Small intestine (tissue), 7 donors: ENCODE measurements at regions not wholly inside any gene's neighbourhood (a gene's known extent, or its start where the extent isn't known, plus 50 kb on each side); places are given as distances from the start of the nearest gene placed in this dataset.

ENCODE experiments used
- DNase-seq, 2 donors: peaks; one replicate each; pipeline versions ENCODE4 v3.0.0 to v3.0.0-alpha.2; 2013
- FAIRE-seq: peaks from 2 replicates; lab custom pipeline; 2012; peaks lifted over from hg19 to GRCh38; lab: Jason Lieb, UNC
- H3K27ac ChIP-seq, 3 donors: one replicate each; pipeline ENCODE4 v1.5.1; 2013; ENCODE audit warnings: low read length in 2 of 3, mild to moderate bottlenecking in 2 of 3, control low read depth in 1 of 3, inconsistent platforms in 1 of 3, low read depth in 1 of 3, moderate library complexity in 1 of 3
- H3K27me3 ChIP-seq, 3 donors: one replicate each; pipeline ENCODE4 v1.6.1; 2013; ENCODE audit warnings: low read length in 3 of 3, inconsistent platforms in 1 of 3; ENCODE audit not compliant: control insufficient read depth in 3 of 3, insufficient read depth in 3 of 3
- H3K36me3 ChIP-seq, 3 donors: one replicate each; pipeline ENCODE4 v1.6.1; 2013; ENCODE audit warnings: low read length in 3 of 3, inconsistent platforms in 1 of 3, low read depth in 1 of 3, mild to moderate bottlenecking in 1 of 3, moderate library complexity in 1 of 3; ENCODE audit not compliant: control insufficient read depth in 3 of 3, insufficient read depth in 2 of 3
- H3K4me1 ChIP-seq, 3 donors: one replicate each; pipeline ENCODE4 v1.6.1; 2013; ENCODE audit warnings: low read length in 2 of 3, inconsistent platforms in 1 of 3, low read depth in 1 of 3, mild to moderate bottlenecking in 1 of 3, moderate library complexity in 1 of 3; ENCODE audit not compliant: control insufficient read depth in 3 of 3, insufficient read depth in 2 of 3
- H3K4me3 ChIP-seq, 3 donors: one replicate each; pipeline ENCODE4 v1.5.1; 2013; ENCODE audit warnings: low read length in 3 of 3, control low read depth in 1 of 3, inconsistent platforms in 1 of 3, low read depth in 1 of 3, mild to moderate bottlenecking in 1 of 3, moderate library complexity in 1 of 3
- H3K9me3 ChIP-seq, 2 donors: one replicate each; pipeline ENCODE4 v1.6.1; 2013; ENCODE audit warnings: low read depth in 1 of 2, low read length in 1 of 2; ENCODE audit not compliant: control insufficient read depth in 2 of 2, insufficient read depth in 1 of 2
- WGBS, 3 donors: extraction: QIAGEN DNeasy Blood & Tissue Kit; methylation state at CpG; one replicate each; pipeline ENCODE4 v1.1.7; 2013; 5-methylcytosine and 5-hydroxymethylcytosine counted together
- donor health status: healthy with polysubstance abuse.
- donor health status: control.
- donor health status: control.
- donor health status: Bipolar disorder and iron deficiency.
- donor health status: healthy.

DNA sequence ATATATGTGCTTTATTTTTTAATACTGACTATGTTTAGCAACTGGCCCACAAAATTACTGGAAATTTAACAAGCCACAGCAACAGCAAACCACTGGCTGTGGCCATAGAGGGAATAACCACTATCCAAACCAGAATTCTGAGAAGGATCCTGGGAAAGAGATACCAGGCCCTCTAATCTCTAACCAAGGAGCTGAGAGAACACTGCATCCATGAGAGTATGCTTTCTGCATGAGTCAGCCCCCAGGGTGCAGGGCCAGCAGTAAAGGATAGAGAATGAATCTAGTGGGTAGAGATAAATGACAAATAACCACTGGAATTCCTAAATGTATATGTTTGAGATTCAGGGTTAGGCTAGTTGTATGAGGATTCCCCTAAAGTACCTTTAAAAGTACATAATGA lies 221.8 kb downstream of the KIT start:
- H3K27me3 ChIP-seq, result no peaks in the 10 kb centered on the region
- no peaks in the 10 kb centered on the region for H3K9me3 ChIP-seq
- no peak overlapping the region for H3K4me3 ChIP-seq
- H3K36me3 ChIP-seq, result no peaks in the 10 kb centered on the region
- H3K4me1 ChIP-seq, result no peaks in the 10 kb centered on the region
- FAIRE-seq (no peak), DNase-seq (no peak)
- no peak overlapping the region for H3K27ac ChIP-seq

DNA sequence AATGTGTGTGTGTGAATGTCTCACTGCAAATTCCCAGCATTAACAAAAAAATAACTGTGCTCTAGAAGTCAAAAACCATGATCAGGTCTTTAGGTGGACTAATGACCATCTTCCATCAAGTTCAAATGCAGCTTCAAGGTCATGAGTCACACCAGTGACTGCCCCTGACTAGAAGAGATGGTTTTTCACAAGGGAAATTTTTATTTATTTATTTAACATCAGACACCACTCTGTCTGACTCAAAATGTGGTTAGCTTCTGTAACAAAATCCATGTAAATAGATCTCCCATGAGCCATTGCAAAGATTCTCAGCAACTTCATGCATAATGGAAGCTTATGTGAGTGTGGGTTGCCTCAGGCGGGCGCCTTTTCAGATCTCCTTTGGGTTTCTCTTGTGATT lies 219.2 kb downstream of the KIT start:
- 97 to 98% (median 97%) methylated on average over 2 of the region's 2 CpGs for WGBS, 3 donors
- no peak for DNase-seq
- no peak overlapping the region for H3K4me3 ChIP-seq
- no peak for FAIRE-seq
- no peak overlapping the region for H3K27ac ChIP-seq
- no peaks in the 10 kb centered on the region for H3K4me1 ChIP-seq
- H3K36me3 ChIP-seq, result no peaks in the 10 kb centered on the region
- no peaks in the 10 kb centered on the region for H3K27me3 ChIP-seq
- no peaks in the 10 kb centered on the region for H3K9me3 ChIP-seq

DNA sequence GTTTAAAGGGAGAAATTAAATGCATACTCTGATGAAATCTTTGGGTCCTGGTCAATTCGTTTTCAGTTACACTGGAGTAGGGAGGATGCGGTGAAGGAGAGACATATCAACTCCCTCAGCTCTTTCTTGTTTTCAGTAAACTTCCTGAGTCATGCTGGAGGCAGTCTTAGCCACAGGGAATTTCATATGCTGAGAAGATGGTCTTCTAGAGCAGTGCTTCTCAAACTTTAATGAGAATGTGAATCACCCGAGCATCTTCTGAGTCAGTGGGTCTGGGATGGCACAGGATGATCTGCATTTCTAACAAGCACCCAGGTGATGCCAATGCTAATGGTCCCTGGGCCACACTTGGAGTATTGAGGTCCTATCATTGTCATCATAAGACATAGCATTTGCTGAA lies 214.5 kb downstream of the KIT start:
- no peak for DNase-seq
- WGBS, 3 donors, result 76 to 83% (median 81%) methylated on average over 3 of the region's 3 CpGs
- Histone ChIP-seq H3K4me1 (no peaks in the 10 kb centered on the region), H3K27me3 (no peaks in the 10 kb centered on the region), H3K36me3 (no peaks in the 10 kb centered on the region), H3K4me3 (no peak overlapping the region), H3K27ac (no peak overlapping the region), H3K9me3 (no peaks in the 10 kb centered on the region)
- FAIRE-seq, result no peak

DNA sequence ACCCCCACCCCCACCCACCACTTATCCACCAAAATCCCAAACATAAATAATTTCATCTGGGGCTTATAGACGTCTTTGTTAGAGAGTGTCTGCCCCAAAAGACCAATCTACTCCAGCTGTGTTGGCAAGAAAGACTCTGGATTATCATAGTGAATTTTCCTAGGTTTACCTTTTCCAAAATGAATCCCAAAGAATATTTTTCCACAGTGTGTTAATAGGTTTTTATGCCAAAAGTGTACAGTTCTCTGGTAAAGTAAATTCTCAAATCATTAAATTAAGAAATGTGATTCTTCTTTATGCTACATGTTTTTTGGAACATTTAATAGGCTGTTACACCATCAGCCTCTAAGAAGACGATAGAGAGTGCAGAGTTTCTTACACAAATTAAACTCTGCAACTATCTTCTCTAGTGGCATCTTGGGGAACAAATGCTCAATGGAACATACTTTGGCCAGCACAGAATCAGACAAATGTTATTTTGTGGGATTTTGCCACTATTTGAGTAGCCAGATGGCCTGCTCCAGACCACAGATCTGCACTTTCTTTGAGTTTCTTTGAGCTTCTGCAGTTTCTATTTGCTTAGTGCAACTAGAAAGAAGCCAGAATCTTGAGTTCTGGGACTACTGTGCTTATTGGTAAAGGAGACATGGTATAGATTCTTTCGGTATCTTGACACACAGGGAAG lies 206.0 kb downstream of the KIT start:
- no peak overlapping the region for H3K27ac ChIP-seq
- 75 to 86% (median 85%) methylated on average over 3 of the region's 3 CpGs for WGBS, 3 donors
- H3K9me3 ChIP-seq, result no peaks in the 10 kb centered on the region
- H3K27me3 ChIP-seq, result no peaks in the 10 kb centered on the region
- no peak overlapping the region for H3K4me3 ChIP-seq
- H3K4me1 ChIP-seq, result no peaks in the 10 kb centered on the region
- FAIRE-seq (no peak), DNase-seq (no peak)
- H3K36me3 ChIP-seq, result no peaks in the 10 kb centered on the region

DNA sequence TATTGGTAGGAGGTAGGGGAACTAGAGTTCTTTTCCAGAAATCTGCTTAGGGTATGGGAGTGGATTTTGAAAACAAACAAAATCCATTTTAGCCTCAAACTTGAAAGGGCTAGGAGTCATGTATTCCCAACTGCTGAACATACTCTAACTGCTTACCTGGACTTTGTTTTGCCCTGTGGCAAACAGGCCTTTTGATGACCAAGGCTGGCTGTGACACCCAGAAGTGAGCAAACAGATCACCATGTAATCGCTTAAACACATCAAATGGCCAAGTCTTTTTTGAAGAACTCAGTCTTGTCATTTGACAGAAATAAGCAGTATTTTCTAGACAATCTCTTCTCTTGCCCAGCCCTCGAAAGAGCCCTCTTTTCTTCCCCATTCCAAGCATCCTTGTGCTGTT lies 203.4 kb downstream of the KIT start:
- Histone ChIP-seq H3K4me1 (no peaks in the 10 kb centered on the region), H3K27me3 (no peaks in the 10 kb centered on the region), H3K27ac (no peak overlapping the region), H3K9me3 (no peaks in the 10 kb centered on the region), H3K36me3 (no peaks in the 10 kb centered on the region), H3K4me3 (no peak overlapping the region)
- WGBS, 3 donors, result 51 to 77% (median 53%) methylated on average over 2 of the region's 2 CpGs
- DNase-seq (no peak), FAIRE-seq (no peak)

DNA sequence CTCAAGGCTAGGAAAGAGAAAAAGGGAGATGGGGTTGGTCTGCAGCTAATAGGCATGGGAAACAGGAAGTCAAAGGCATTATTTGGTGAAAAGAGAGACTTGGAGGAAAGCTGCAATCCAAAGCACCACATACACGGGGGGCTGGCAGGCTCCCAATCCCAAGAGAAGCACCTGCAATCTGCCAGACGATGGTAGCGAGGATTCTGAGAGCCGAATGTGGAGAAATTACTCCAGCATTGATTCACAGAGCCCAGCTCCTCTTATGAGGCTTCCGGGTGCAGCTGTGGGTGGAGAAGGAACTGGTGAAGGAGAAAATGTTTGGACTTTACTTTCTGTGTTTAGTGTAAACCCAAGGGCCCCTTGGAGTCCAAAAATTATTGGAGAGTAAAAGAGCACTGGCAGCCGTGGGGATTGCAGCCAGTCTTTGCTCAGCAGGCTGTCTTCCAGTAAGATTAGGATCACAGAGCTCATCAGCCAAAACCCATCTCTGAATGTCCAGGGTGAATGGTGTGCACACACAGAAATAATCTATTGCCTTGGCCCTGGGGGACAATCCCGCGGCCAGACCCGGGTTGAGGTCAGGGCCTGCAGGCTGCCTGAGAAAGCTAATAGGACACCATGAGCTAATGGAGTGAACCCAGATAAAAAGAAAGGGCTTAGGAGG lies 197.6 kb downstream of the KIT start:
- Histone ChIP-seq H3K36me3 (no peaks in the 10 kb centered on the region), H3K27me3 (no peaks in the 10 kb centered on the region), H3K9me3 (no peaks in the 10 kb centered on the region), H3K4me1 (no peaks in the 10 kb centered on the region), H3K4me3 (no peak overlapping the region), H3K27ac (no peak overlapping the region)
- FAIRE-seq (no peak), DNase-seq (no peak)
- 64 to 76% (median 74%) methylated on average over 9 of the region's 9 CpGs for WGBS, 3 donors

DNA sequence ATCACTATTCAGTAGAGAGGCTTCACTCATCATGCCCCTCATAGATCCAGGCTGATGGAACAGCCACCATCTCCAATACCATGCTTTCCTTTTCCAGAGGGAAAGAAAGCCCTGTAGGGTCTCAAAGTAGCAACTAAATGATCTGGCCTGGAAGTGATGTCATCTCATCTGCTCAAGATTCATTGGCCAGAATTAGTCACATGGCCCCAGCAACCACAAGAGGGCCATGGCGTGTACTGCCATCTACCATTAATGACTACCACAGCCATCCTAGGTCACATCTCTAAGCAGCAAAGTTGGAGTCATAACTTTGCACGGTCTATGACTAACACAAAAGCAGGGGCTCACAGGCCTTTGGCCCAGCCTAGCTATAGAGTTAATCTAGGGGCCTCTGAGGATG lies 194.8 kb downstream of the KIT start:
- Histone ChIP-seq H3K9me3 (no peaks in the 10 kb centered on the region), H3K27ac (no peak overlapping the region), H3K27me3 (no peaks in the 10 kb centered on the region), H3K36me3 (no peaks in the 10 kb centered on the region), H3K4me3 (no peak overlapping the region), H3K4me1 (no peaks in the 10 kb centered on the region)
- DNase-seq (no peak), FAIRE-seq (no peak)
- WGBS, 3 donors, result 75 to 83% (median 83%) methylated on average over 2 of the region's 2 CpGs

DNA sequence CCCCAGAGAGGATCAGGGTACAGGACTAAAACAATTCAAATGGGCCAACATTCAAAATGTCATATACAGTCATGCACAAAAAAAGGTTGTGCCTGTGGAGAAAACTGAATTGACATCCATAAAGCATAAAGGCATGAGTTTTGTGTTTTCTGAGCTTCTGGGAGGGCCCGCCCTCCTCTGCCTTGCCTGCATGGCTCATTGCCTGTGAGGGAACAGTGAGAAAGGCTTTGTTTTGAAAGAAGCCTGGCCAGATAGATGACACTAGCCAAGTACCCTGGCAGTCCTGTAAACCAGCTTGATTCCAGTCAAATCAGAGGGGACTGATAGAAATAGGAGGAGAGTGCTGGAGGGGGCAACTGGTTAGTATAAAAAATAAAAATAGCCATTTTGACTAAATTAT lies 194.3 kb downstream of the KIT start:
- Histone ChIP-seq H3K36me3 (no peaks in the 10 kb centered on the region), H3K27me3 (no peaks in the 10 kb centered on the region), H3K4me3 (no peak overlapping the region), H3K9me3 (no peaks in the 10 kb centered on the region), H3K27ac (no peak overlapping the region), H3K4me1 (no peaks in the 10 kb centered on the region)
- 62 to 91% (median 84%) methylated on average over 1 of the region's 1 CpG for WGBS, 3 donors
- DNase-seq (no peak), FAIRE-seq (no peak)

DNA sequence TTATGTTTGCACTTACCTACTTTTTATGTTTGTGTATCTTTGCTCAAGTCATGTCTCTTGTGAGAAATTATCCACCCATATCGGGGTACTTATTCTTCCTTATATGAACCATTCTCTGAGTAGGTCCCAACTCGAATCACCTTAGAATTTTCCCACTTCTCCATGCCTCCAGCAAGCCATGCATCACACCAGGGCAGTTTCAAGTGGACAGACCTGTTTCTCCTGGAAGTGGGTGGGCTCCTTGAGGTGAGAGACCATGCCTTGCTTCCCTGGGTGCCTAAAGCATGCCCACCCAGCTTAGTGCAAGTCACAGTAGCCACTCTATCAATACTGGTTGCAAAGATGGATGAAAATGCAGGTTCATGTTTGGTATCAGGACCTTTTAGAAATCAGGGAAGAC lies 187.2 kb downstream of the KIT start:
- WGBS, 3 donors, result 61 to 90% (median 63%) methylated on average over 2 of the region's 2 CpGs
- H3K27me3 ChIP-seq, result no peaks in the 10 kb centered on the region
- H3K36me3 ChIP-seq, result no peaks in the 10 kb centered on the region
- FAIRE-seq (no peak), DNase-seq (no peak)
- H3K9me3 ChIP-seq, result no peaks in the 10 kb centered on the region
- H3K27ac ChIP-seq, result no peak overlapping the region
- H3K4me3 ChIP-seq, result no peak overlapping the region
- no peaks in the 10 kb centered on the region for H3K4me1 ChIP-seq
